K562 (cell line): ENCODE measurements at regions not wholly inside any gene's neighbourhood (a gene's known extent, or its start where the extent isn't known, plus 50 kb on each side); places are given as distances from the start of the nearest gene placed in this dataset.

Experiments used
- ATAC-seq: fragments of 200-7000 bp; cut with Tn5 transposase; 3 replicates; pipeline ENCODE4 v1.9.1; 2020; ENCODE audit warnings: moderate library complexity
- BruUV-seq: library from RNA; stranded (reverse); fragments of 400-500 nt; replicated peaks from 2 replicates; lab custom pipeline; 2021; lab: Mats Ljungman, UMichigan
- CTCF ChIA-PET: fragments of 300-600 bp; formaldehyde crosslinking; extraction: SDS; loops from one replicate; lab custom pipeline; 2021; ENCODE audit warnings: low intra/inter-chr PET ratio; lab: Yijun Ruan, JAX
- POLR2A ChIA-PET: fragments of 300-600, 350-650 bp; sonication (Branson Sonifier 250); formaldehyde crosslinking; extraction: SDS; loops from one replicate; lab custom pipeline; 2021; ENCODE audit warnings: antibody characterized with exemption, inconsistent platforms; lab: Yijun Ruan, JAX
- DNase-seq, 4 experiments: peaks; one replicate each; pipeline versions ENCODE4 v3.0.0 to v3.0.0-alpha.2; 2011 to 2018; ENCODE audit warnings: low spot score in 3 of 4, mixed read lengths in 3 of 4; ENCODE audit errors: extremely low read depth in 1 of 4
- FAIRE-seq: peaks from 2 replicates; lab custom pipeline; 2011; peaks lifted over from hg19 to GRCh38; lab: Jason Lieb, UNC
- H2AFZ ChIP-seq: 2 replicates; pipeline ENCODE4 v1.6.0; 2011; ENCODE audit warnings: low read depth, low read length, control low read depth, inconsistent platforms
- H3K27ac ChIP-seq: fragments of 200-600 bp; 3 replicates; pipeline ENCODE4 v1.8.0; 2011; ENCODE audit warnings: low read depth, mild to moderate bottlenecking, control low read depth, inconsistent platforms, low read length, moderate library complexity, mixed read lengths; ENCODE audit errors: extremely low read depth
- H3K27me3 ChIP-seq, 2 experiments: fragments of 300-600 bp in 1 of 2; 2 replicates in 1 of 2; 3 replicates in 1 of 2; pipeline versions ENCODE4 v1.6.0 to v1.8.0; 2011; ENCODE audit warnings: inconsistent platforms in 2 of 2, low read length in 2 of 2, mild to moderate bottlenecking in 1 of 2, mixed read lengths in 1 of 2, moderate library complexity in 1 of 2; ENCODE audit not compliant: control insufficient read depth in 2 of 2, insufficient read depth in 2 of 2
- H3K36me3 ChIP-seq: fragments of 300-600 bp; 3 replicates; pipeline ENCODE4 v1.8.0; 2011; ENCODE audit warnings: mild to moderate bottlenecking, low read length, inconsistent platforms; ENCODE audit not compliant: control insufficient read depth, insufficient read depth
- H3K4me1 ChIP-seq, 2 experiments: fragments of 200-600 bp in 1 of 2; replicated peaks in 1 of 2; 2 replicates in 1 of 2; 3 replicates in 1 of 2; pipeline versions ENCODE4 v1.5.1 to v1.8.0; 2011; ENCODE audit warnings: inconsistent platforms in 2 of 2, low read length in 2 of 2, mild to moderate bottlenecking in 1 of 2, mixed read lengths in 1 of 2, moderate library complexity in 1 of 2; ENCODE audit not compliant: control insufficient read depth in 2 of 2, insufficient read depth in 2 of 2
- H3K4me2 ChIP-seq: 2 replicates; pipeline ENCODE4 v1.6.1; 2011; ENCODE audit warnings: low read length, control low read depth, inconsistent platforms, mixed read lengths; ENCODE audit not compliant: insufficient read depth
- H3K4me3 ChIP-seq: fragments of 200-600 bp; sonication (generic), shearing (Covaris generic); 2 replicates; pipeline ENCODE4 v1.5.1; 2016; ENCODE audit warnings: control low read depth, inconsistent platforms
- H3K79me2 ChIP-seq: fragments of 200-600 bp; 3 replicates; pipeline ENCODE4 v1.8.0; 2011; ENCODE audit warnings: low read length, inconsistent platforms; ENCODE audit not compliant: control insufficient read depth, insufficient read depth
- H3K9ac ChIP-seq, 2 experiments: 2 replicates each; pipeline versions ENCODE4 v1.6.0 to v1.6.1; 2011; ENCODE audit warnings: low read depth in 2 of 2, low read length in 2 of 2, control low read depth in 1 of 2, inconsistent platforms in 1 of 2, mild to moderate bottlenecking in 1 of 2, mixed read lengths in 1 of 2; ENCODE audit not compliant: insufficient read depth in 1 of 2
- H3K9me1 ChIP-seq: one replicate; pipeline ENCODE4 v1.6.0; 2011; ENCODE audit warnings: inconsistent platforms, mild to moderate bottlenecking, low read length, moderate library complexity; ENCODE audit not compliant: control insufficient read depth, insufficient read depth
- H3K9me3 ChIP-seq: replicated peaks from 2 replicates; pipeline ENCODE4 v1.5.1; 2011; ENCODE audit warnings: low read depth, low read length, inconsistent platforms; ENCODE audit not compliant: control insufficient read depth, insufficient read depth
- H4K20me1 ChIP-seq: replicated peaks from 2 replicates; pipeline ENCODE4 v1.6.1; 2011; ENCODE audit warnings: low read length, inconsistent platforms, mixed read lengths; ENCODE audit not compliant: control insufficient read depth, insufficient read depth
- BCLAF1 ChIP-seq, 2 experiments: fragments of 450-650 bp in 1 of 2; IDR thresholded peaks; 2 replicates each; pipeline ENCODE4 v1.6.1; 2011 to 2017; ENCODE audit warnings: low read depth in 2 of 2, antibody characterized with exemption in 1 of 2, borderline replicate concordance in 1 of 2, low read length in 1 of 2, mild to moderate bottlenecking in 1 of 2, mixed read lengths in 1 of 2; ENCODE audit not compliant: control insufficient read depth in 1 of 2
- ETV6 ChIP-seq, 3 experiments: fragments of 150-350 bp in 1 of 3; sonication (generic) in 1 of 3; formaldehyde crosslinking in 1 of 3; IDR thresholded peaks; 2 replicates each; pipeline versions ENCODE4 v1.6.1 to v1.8.0; 2014 to 2022; ENCODE audit warnings: borderline replicate concordance in 2 of 3, low read depth in 2 of 3, antibody characterized with exemption in 1 of 3, low read length in 1 of 3, mild to moderate bottlenecking in 1 of 3, missing genetic modification reagents in 1 of 3
- HMGN3 ChIP-seq: IDR thresholded peaks from 2 replicates; pipeline ENCODE4 v1.6.1; 2011; ENCODE audit warnings: borderline replicate concordance, low read depth, mild to moderate bottlenecking, mixed read lengths, low read length; ENCODE audit not compliant: insufficient read length; ENCODE audit errors: extremely low read depth
- MED1 ChIP-seq: sonication (generic); formaldehyde crosslinking; IDR thresholded peaks from 2 replicates; pipeline ENCODE4 v1.8.1; 2023; ENCODE audit warnings: missing genetic modification reagents, borderline replicate concordance
- PYGO2 ChIP-seq: fragments of 450-650 bp; IDR thresholded peaks from 2 replicates; pipeline ENCODE4 v1.6.1; 2016; ENCODE audit warnings: mild to moderate bottlenecking, missing genetic modification characterization, moderate library complexity, missing compliant biosample characterization
- RBM39 ChIP-seq: fragments of 200-400 bp; formaldehyde crosslinking; optimal IDR thresholded peaks from 2 replicates; pipeline ENCODE3; 2018; ENCODE audit warnings: low read depth, low read length
- RFX1 ChIP-seq: fragments of 450-650 bp; IDR thresholded peaks from 2 replicates; pipeline ENCODE4 v1.6.1; 2016; ENCODE audit warnings: mild to moderate bottlenecking, moderate library complexity
- SAFB ChIP-seq: fragments of 200-400 bp; formaldehyde crosslinking; IDR thresholded peaks from 2 replicates; pipeline ENCODE4 v1.6.1; 2017; ENCODE audit warnings: low read depth, low read length, borderline replicate concordance
- YY1 ChIP-seq, 3 experiments: IDR thresholded peaks; 2 replicates each; pipeline ENCODE4 v1.6.1; 2011; ENCODE audit warnings: low read length in 2 of 3, mild to moderate bottlenecking in 2 of 3, moderate library complexity in 2 of 3, borderline replicate concordance in 1 of 3, control low read depth in 1 of 3, low read depth in 1 of 3; ENCODE audit not compliant: insufficient read depth in 3 of 3, insufficient replicate concordance in 2 of 3, control insufficient read depth in 1 of 3, insufficient read length in 1 of 3; ENCODE audit errors: extremely low read depth in 1 of 3
- ZNF707 ChIP-seq: fragments of 250-450 bp; sonication (Bioruptor Pico); conservative IDR thresholded peaks from 2 replicates; pipeline ENCODE4 v1.8.0; 2022; ENCODE audit warnings: inconsistent platforms, mild to moderate bottlenecking, moderate library complexity
- ZNF778 ChIP-seq: fragments of 450-650 bp; formaldehyde crosslinking; IDR thresholded peaks from 2 replicates; pipeline ENCODE4 v1.4.0; 2020; ENCODE audit warnings: mild to moderate bottlenecking, moderate library complexity
- WGBS: fragments of 100-300 bp; shearing (Covaris generic); methylation state at CpG from one replicate; pipeline ENCODE4 v1.1.6; 2016; ENCODE audit warnings: low coverage, mixed read lengths; ENCODE audit not compliant: insufficient coverage; ENCODE audit errors: missing lambda C conversion rate; 5-methylcytosine and 5-hydroxymethylcytosine counted together
- in situ Hi-C: fragments of 300-500 bp; cut with MboI; formaldehyde crosslinking; loops from 4 replicates; pipeline ENCODE4 v1.15.0; 2018; ENCODE audit warnings: inconsistent platforms, mixed read lengths
- intact Hi-C: fragments of 100-400 bp; cut with micrococcal nuclease; formaldehyde crosslinking; loops from 2 replicates; pipeline ENCODE4 v1.14.2; 2022

DNA sequence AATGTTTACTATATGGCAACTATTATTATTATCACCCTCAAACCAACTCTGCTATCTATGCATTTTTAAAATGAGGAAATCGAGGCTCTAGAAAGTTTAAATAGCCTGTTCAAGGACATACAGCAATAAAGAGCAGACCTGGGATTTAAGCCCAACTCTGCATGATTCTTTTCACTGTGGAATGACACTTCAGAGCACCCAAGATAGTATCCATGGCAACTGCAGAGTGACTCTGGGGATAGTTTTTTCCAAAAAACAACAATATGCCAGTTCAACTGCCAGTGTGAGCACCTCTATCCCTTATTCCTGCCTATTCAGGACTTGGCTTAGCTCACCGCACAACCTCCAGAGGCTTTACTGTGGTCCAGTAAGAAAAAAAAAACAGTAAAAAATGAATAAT, 293.9 kb downstream of the BRINP2 start:
- ATAC-seq (no peak), FAIRE-seq (no peak), DNase-seq (no peak)
- in situ Hi-C loops = no loop called here
- no peaks in the 10 kb centered on the region for H3K27me3 ChIP-seq
- no TSS peak for BruUV-seq
- no peaks in the 10 kb centered on the region for H3K36me3 ChIP-seq
- CTCF ChIA-PET = no interaction called here
- POLR2A ChIA-PET = no interaction called here
- H3K9me1 ChIP-seq = no peaks in the 10 kb centered on the region
- peak; percentile 28 for TF ChIP-seq RFX1
- no peak for TF ChIP-seq ZNF707 (CRISPR knock-in tag)
- H3K9ac ChIP-seq = no peak overlapping the region
- no peak overlapping the region for H2AFZ ChIP-seq
- no peak overlapping the region for H3K4me2 ChIP-seq
- no peak overlapping the region for H3K4me3 ChIP-seq
- intact Hi-C loops = no loop called here
- H3K79me2 ChIP-seq = no peaks in the 10 kb centered on the region
- H3K27ac ChIP-seq = no peak overlapping the region
- WGBS = 3% methylated on average over 2 of the region's 2 CpGs
- H3K9me3 ChIP-seq = no peaks in the 10 kb centered on the region; the same call in 1 of the 2 replicates
- no peaks in the 10 kb centered on the region for H4K20me1 ChIP-seq
- no peaks in the 10 kb centered on the region for H3K4me1 ChIP-seq

DNA sequence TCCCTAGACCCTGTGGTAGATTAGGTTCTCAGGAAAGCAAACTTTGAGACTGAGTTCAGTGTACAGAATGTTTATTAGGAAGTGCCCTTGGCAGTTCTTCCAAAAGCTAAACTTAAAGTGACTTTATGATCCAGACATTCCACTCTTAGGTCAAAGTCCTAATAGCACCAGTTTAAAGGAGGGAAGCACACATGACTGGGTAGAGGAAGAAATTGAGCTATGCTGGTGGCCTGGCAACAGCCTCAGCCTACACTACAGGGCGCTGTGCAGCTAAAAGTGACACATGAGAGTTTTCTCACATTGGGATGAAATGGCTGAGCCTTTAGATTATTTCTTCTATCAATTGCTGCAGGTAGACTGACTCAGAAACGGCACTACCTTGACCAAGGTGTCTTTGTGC, 280.4 kb downstream of the BRINP2 start:
- Histone ChIP-seq H4K20me1 (no peaks in the 10 kb centered on the region), H3K9ac (no peak overlapping the region), H3K27ac (no peak overlapping the region), H3K9me1 (no peaks in the 10 kb centered on the region), H2AFZ (no peak overlapping the region), H3K27me3 (no peaks in the 10 kb centered on the region), H3K4me3 (no peak overlapping the region), H3K79me2 (no peaks in the 10 kb centered on the region), H3K4me1 (no peaks in the 10 kb centered on the region), H3K4me2 (no peak overlapping the region), H3K36me3 (no peaks in the 10 kb centered on the region), H3K9me3 (peaks cover 4% of the 10 kb centered on the region; the same call in 1 of the 2 replicates)
- intact Hi-C loops = no loop called here
- BruUV-seq = no TSS peak
- CTCF ChIA-PET = no interaction called here
- ATAC-seq (no peak), DNase-seq (no peak), FAIRE-seq (no peak)
- in situ Hi-C loops = no loop called here
- POLR2A ChIA-PET = no interaction called here
- 0% methylated on average over 2 of the region's 2 CpGs for WGBS
- no peak for TF ChIP-seq ETV6 (IDR thresholded peaks at IDR 0.05; ENCODE audit: borderline replicate concordance in 1 of 2, low read depth in 2 of 2, low read length in 1 of 2)
- no peak for TF ChIP-seq ETV6 (CRISPR knock-in tag; IDR thresholded peaks at IDR 0.05; ENCODE audit: borderline replicate concordance)
- TF ChIP-seq SAFB = no peak
- no peak for TF ChIP-seq PYGO2
- no peak for TF ChIP-seq MED1 (CRISPR knock-in tag)
- no peak for TF ChIP-seq BCLAF1 (IDR thresholded peaks at IDR 0.05; ENCODE audit: borderline replicate concordance in 1 of 2, control insufficient read depth in 1 of 2, low read depth in 2 of 2, low read length in 1 of 2)
- TF ChIP-seq HMGN3 = no peak
- TF ChIP-seq RBM39 = no peak
- no peak for TF ChIP-seq YY1 (IDR thresholded peaks at IDR 0.05; ENCODE audit: borderline replicate concordance in 1 of 3, control insufficient read depth in 1 of 3, extremely low read depth in 1 of 3, insufficient read depth in 3 of 3, insufficient read length in 1 of 3, insufficient replicate concordance in 2 of 3, low read depth in 1 of 3, low read length in 2 of 3)
- TF ChIP-seq ZNF778 (CRISPR knock-in tag) = no peak
